Tibial artery (tissue), 4 donors: ENCODE measurements at regions not wholly inside any gene's neighbourhood (a gene's known extent, or its start where the extent isn't known, plus 50 kb on each side); places are given as distances from the start of the nearest gene placed in this dataset.
"Not testable (repeated sequence)": the region's sequence is repeated elsewhere in the genome, so short reads cannot be mapped to it uniquely, and the experiment has no call there.

Experiments
- DNase-seq, 2 donors: peaks; one replicate each; pipeline ENCODE4 v3.0.0-alpha.2; 2019
- H3K27ac ChIP-seq, 2 donors: fragments of 200-600 bp; sonication (generic) in 1 of 2; 1 replicate in 1 of 2; 2 replicates in 1 of 2; pipeline ENCODE4 v1.5.1; 2018 to 2019; ENCODE audit warnings: mild to moderate bottlenecking in 1 of 2
- H3K27me3 ChIP-seq, 2 donors: fragments of 200-600 bp; sonication (generic) in 1 of 2; one replicate each; pipeline versions ENCODE4 v1.5.1 to v1.6.0; 2016 to 2019
- H3K36me3 ChIP-seq, 3 donors: fragments of 200-600 bp; sonication (generic) in 2 of 3; one replicate each; pipeline ENCODE4 v1.5.1; 2016 to 2019; ENCODE audit warnings: mild to moderate bottlenecking in 2 of 3
- H3K4me1 ChIP-seq, 4 donors: fragments of 200-600 bp; sonication (generic) in 2 of 4; 1 replicate in 3 of 4; 2 replicates in 1 of 4; pipeline ENCODE4 v1.5.1; 2016 to 2019
- H3K4me3 ChIP-seq, 2 donors: fragments of 200-600 bp; sonication (generic) in 1 of 2; 1 replicate in 1 of 2; 2 replicates in 1 of 2; pipeline ENCODE4 v1.5.1; 2018 to 2019; ENCODE audit warnings: mild to moderate bottlenecking in 2 of 2
- H3K9me3 ChIP-seq, 3 donors: fragments of 200-600 bp; sonication (generic) in 1 of 3; one replicate each; pipeline ENCODE4 v1.5.1; 2016 to 2019
- CTCF ChIP-seq, 2 experiments: fragments of 200-600 bp in 1 of 2; fragments of 450-650 bp in 1 of 2; IDR thresholded peaks; one replicate each; pipeline ENCODE4 v1.5.1; 2017 to 2019; ENCODE audit warnings: antibody characterized with exemption in 2 of 2, mild to moderate bottlenecking in 1 of 2, moderate library complexity in 1 of 2
- intact Hi-C: fragments of 100-400 bp; cut with DNase I; formaldehyde crosslinking; loops from one replicate; pipeline ENCODE4 v1.15.0; 2023; ENCODE audit warnings: low total_unique reads

GRCh38 chr3:185995352-185995751, 57.5 kb upstream of the TRA2B start:
- no peak for TF ChIP-seq CTCF (IDR thresholded peaks at IDR 0.05)
- H3K9me3 ChIP-seq, result no peaks in the 10 kb centered on the region
- H3K4me3 ChIP-seq, result no peak overlapping the region
- no peak for DNase-seq
- intact Hi-C loops, result no loop called here
- H3K27ac ChIP-seq, result no peak overlapping the region
- no peaks in the 10 kb centered on the region for H3K36me3 ChIP-seq
- H3K4me1 ChIP-seq, result peaks cover 0 to 19% (median 11%) of the 10 kb centered on the region in 4 donors
- H3K27me3 ChIP-seq, result no peaks in the 10 kb centered on the region

- peak in 1 of 2 donors; percentile 37 for DNase-seq
- peaks cover 0 to 19% (median 11%) of the 10 kb centered on the region in 4 donors for H3K4me1 ChIP-seq
- no peaks in the 10 kb centered on the region for H3K27me3 ChIP-seq
- H3K4me3 ChIP-seq, result no peak overlapping the region
- peak overlapping the region; percentile 46 to 52 for H3K27ac ChIP-seq
- no peaks in the 10 kb centered on the region for H3K36me3 ChIP-seq
- TF ChIP-seq CTCF (IDR thresholded peaks at IDR 0.05), result no peak
- intact Hi-C loops, result no loop called here
- no peaks in the 10 kb centered on the region for H3K9me3 ChIP-seq
Observed at GRCh38 chr3:185992831-185993374, 55.1 kb upstream of the TRA2B start.

GRCh38 chr3:185990995-185991394, 53.2 kb upstream of the TRA2B start:
- H3K9me3 ChIP-seq, H3K4me3 ChIP-seq, intact Hi-C loops, H3K27ac ChIP-seq, DNase-seq, H3K36me3 ChIP-seq, H3K27me3 ChIP-seq: not testable (repeated sequence)
- H3K4me1 ChIP-seq, result peaks cover 0 to 19% (median 11%) of the 10 kb centered on the region in 4 donors

- no peak for TF ChIP-seq CTCF (IDR thresholded peaks at IDR 0.05)
- no peaks in the 10 kb centered on the region for H3K36me3 ChIP-seq
- H3K9me3 ChIP-seq, result no peaks in the 10 kb centered on the region
- peaks cover 0 to 32% (median 14%) of the 10 kb centered on the region in 4 donors for H3K4me1 ChIP-seq
- DNase-seq, result no peak
- no peaks in the 10 kb centered on the region for H3K27me3 ChIP-seq
- intact Hi-C loops, result loop anchor here (10.0 kb wide), 1 partner anchor 555 kb away; the partner anchor contains the start of gene CRYGS
- no peak overlapping the region for H3K27ac ChIP-seq
- H3K4me3 ChIP-seq, result no peak overlapping the region
Observed at GRCh38 chr3:185989511-185989910, 51.7 kb upstream of the TRA2B start.

- Histone ChIP-seq H3K4me3 (no peak overlapping the region), H3K27ac (no peak overlapping the region), H3K4me1 (peaks cover 0 to 39% (median 17%) of the 10 kb centered on the region in 4 donors), H3K27me3 (no peaks in the 10 kb centered on the region), H3K36me3 (no peaks in the 10 kb centered on the region), H3K9me3 (no peaks in the 10 kb centered on the region)
- intact Hi-C loops, result loop anchor here (10.0 kb wide), 1 partner anchor 556 kb away; the partner anchor contains the start of gene CRYGS
- DNase-seq, result no peak
- TF ChIP-seq CTCF (IDR thresholded peaks at IDR 0.05), result no peak
Observed at GRCh38 chr3:185988816-185989175, 51.0 kb upstream of the TRA2B start.

- no peak for DNase-seq
- Histone ChIP-seq H3K4me3 (no peak overlapping the region), H3K36me3 (no peaks in the 10 kb centered on the region), H3K4me1 (peaks cover 0 to 40% (median 21%) of the 10 kb centered on the region in 4 donors), H3K27ac (no peak overlapping the region), H3K9me3 (no peaks in the 10 kb centered on the region), H3K27me3 (no peaks in the 10 kb centered on the region)
- intact Hi-C loops, result loop anchor here (10.0 kb wide), 1 partner anchor 557 kb away; the partner anchor contains the start of gene CRYGS
- TF ChIP-seq CTCF (IDR thresholded peaks at IDR 0.05), result no peak
Observed at GRCh38 chr3:185988080-185988815, 50.4 kb upstream of the TRA2B start.
